SU-DHL-6 (cell line): ENCODE measurements at regions not wholly inside any gene's neighbourhood (a gene's known extent, or its start where the extent isn't known, plus 50 kb on each side); places are given as distances from the start of the nearest gene placed in this dataset.

Source experiments
- H2AFZ ChIP-seq: fragments of 200-600 bp; sonication (generic); 2 replicates; pipeline ENCODE4 v1.6.1; 2014; ENCODE audit warnings: low read depth, mild to moderate bottlenecking, moderate library complexity, mixed read lengths, antibody characterized with exemption, low read length; ENCODE audit not compliant: severe bottlenecking
- H3F3A ChIP-seq: fragments of 200-600 bp; shearing (Covaris generic); 2 replicates; pipeline ENCODE4 v1.6.0; 2016; ENCODE audit warnings: antibody characterized with exemption, mild to moderate bottlenecking; ENCODE audit not compliant: insufficient read depth
- H3K27ac ChIP-seq: fragments of 200-600 bp; sonication (generic); 2 replicates; pipeline ENCODE4 v1.5.1; 2016; ENCODE audit warnings: low read depth, mild to moderate bottlenecking, low read length, moderate library complexity, mixed read lengths
- H3K27me3 ChIP-seq: fragments of 200-600 bp; sonication (generic), shearing (Covaris generic); 2 replicates; pipeline ENCODE4 v1.6.0; 2014; ENCODE audit warnings: mild to moderate bottlenecking, low read length
- H3K36me3 ChIP-seq: fragments of 200-600 bp; sonication (generic); 2 replicates; pipeline ENCODE4 v1.6.1; 2014; ENCODE audit warnings: mild to moderate bottlenecking, low read length, mixed read lengths
- H3K4me2 ChIP-seq: fragments of 300-600, 200-600 bp; shearing (Covaris generic), sonication (generic); 2 replicates; pipeline ENCODE4 v1.6.0; 2014; ENCODE audit warnings: low read length, low read depth, mild to moderate bottlenecking; ENCODE audit not compliant: poor library complexity, severe bottlenecking
- H3K4me3 ChIP-seq: fragments of 200-600 bp; sonication (generic); 2 replicates; pipeline ENCODE4 v1.5.1; 2014; ENCODE audit warnings: antibody characterized with exemption, low read length, mild to moderate bottlenecking, mixed read lengths; ENCODE audit not compliant: insufficient read depth, poor library complexity, severe bottlenecking
- H3K79me2 ChIP-seq: fragments of 200-600 bp; sonication (generic); 2 replicates; pipeline ENCODE4 v1.6.1; 2014; ENCODE audit warnings: mild to moderate bottlenecking, low read length, moderate library complexity; ENCODE audit not compliant: insufficient read depth
- H3K9ac ChIP-seq: fragments of 200-600 bp; sonication (generic); 2 replicates; pipeline ENCODE4 v1.7.0; 2014; ENCODE audit warnings: mild to moderate bottlenecking, low read length
- H3K9me2 ChIP-seq: fragments of 200-600 bp; sonication (generic); replicated peaks from 2 replicates; pipeline ENCODE4 v1.6.1; 2014; ENCODE audit warnings: low read length; ENCODE audit not compliant: insufficient read depth
- H3K9me3 ChIP-seq: fragments of 200-600 bp; sonication (generic); 2 replicates; pipeline ENCODE4 v1.6.1; 2014; ENCODE audit warnings: low read length, mixed read lengths; ENCODE audit not compliant: insufficient read depth
- H4K20me1 ChIP-seq: fragments of 200-600 bp; sonication (generic); 2 replicates; pipeline ENCODE4 v1.6.1; 2014; ENCODE audit warnings: low read depth, mild to moderate bottlenecking, antibody characterized with exemption, low read length, moderate library complexity, mixed read lengths
- EZH2phosphoT487 ChIP-seq: fragments of 200-600 bp; sonication (generic), shearing (Covaris generic); conservative IDR thresholded peaks from 2 replicates; pipeline ENCODE4 v1.6.1; 2018; ENCODE audit warnings: mild to moderate bottlenecking, antibody characterized with exemption, low read length, moderate library complexity, mixed read lengths
- TF ChIP-seq, protein P1 (sequence below): fragments of 200-600 bp; sonication (generic); IDR thresholded peaks from one replicate; pipeline ENCODE4 v1.5.1; 2017; ENCODE audit warnings: antibody characterized with exemption, mild to moderate bottlenecking, low read length, moderate library complexity; ENCODE audit not compliant: insufficient read depth, poor library complexity, severe bottlenecking

DNA sequence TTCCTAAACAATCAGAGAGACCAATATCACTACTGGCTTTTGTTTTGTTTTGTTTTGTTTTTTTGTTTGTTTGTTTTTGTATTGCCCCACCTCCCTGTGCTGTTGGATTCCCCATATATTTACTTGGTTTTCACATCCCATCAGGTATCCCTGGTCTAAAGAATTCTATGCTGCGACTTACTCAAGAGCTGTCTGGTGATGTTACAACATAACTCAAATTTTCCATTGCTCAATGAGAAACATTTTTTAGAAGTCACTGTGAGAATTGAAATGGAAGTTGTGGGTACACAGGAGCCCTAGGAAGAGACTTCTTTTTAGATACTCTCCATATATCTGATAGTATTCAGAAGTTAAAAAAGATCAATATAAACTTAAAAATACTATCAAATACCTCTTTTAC, 181.4 kb downstream of the KLF5 start:
- H3K9ac ChIP-seq: no peak overlapping the region
- H3K79me2 ChIP-seq: no peaks in the 10 kb centered on the region
- H3K27ac ChIP-seq: no peak overlapping the region
- no peaks in the 10 kb centered on the region for H3K9me3 ChIP-seq
- H3K4me2 ChIP-seq: no peak overlapping the region
- no peak for TF ChIP-seq EZH2phosphoT487
- TF ChIP-seq, protein P1, sequence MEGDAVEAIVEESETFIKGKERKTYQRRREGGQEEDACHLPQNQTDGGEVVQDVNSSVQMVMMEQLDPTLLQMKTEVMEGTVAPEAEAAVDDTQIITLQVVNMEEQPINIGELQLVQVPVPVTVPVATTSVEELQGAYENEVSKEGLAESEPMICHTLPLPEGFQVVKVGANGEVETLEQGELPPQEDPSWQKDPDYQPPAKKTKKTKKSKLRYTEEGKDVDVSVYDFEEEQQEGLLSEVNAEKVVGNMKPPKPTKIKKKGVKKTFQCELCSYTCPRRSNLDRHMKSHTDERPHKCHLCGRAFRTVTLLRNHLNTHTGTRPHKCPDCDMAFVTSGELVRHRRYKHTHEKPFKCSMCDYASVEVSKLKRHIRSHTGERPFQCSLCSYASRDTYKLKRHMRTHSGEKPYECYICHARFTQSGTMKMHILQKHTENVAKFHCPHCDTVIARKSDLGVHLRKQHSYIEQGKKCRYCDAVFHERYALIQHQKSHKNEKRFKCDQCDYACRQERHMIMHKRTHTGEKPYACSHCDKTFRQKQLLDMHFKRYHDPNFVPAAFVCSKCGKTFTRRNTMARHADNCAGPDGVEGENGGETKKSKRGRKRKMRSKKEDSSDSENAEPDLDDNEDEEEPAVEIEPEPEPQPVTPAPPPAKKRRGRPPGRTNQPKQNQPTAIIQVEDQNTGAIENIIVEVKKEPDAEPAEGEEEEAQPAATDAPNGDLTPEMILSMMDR: no peak
- no peaks in the 10 kb centered on the region for H4K20me1 ChIP-seq
- no peak overlapping the region for H3K4me3 ChIP-seq
- H3K36me3 ChIP-seq: no peaks in the 10 kb centered on the region
- H3F3A ChIP-seq: no peaks in the 10 kb centered on the region
- H3K27me3 ChIP-seq: no peaks in the 10 kb centered on the region
- no peaks in the 10 kb centered on the region for H3K9me2 ChIP-seq
- H2AFZ ChIP-seq: no peak overlapping the region

DNA sequence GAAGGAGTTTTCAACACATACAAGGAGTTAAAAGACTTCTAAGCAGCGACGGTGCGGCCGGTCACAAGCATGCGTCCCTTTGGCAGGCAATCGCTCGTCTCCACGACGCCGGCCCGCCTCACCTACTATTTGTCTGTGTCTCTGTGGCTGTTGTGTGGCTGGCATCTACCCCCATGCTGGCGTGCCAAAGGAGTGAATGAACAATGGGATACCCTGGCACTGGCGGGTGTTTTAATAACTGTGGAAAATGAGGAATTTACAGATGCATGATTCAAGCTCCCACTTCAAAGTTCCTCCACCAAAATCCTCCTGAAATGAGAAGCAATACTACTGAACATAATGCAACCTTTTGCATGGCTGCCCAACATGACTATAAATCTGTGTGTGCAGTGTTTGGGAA, 176.6 kb downstream of the KLF5 start:
- no peaks in the 10 kb centered on the region for H3F3A ChIP-seq
- no peak overlapping the region for H3K4me2 ChIP-seq
- no peaks in the 10 kb centered on the region for H4K20me1 ChIP-seq
- H3K27ac ChIP-seq: no peak overlapping the region
- H3K9me2 ChIP-seq: no peaks in the 10 kb centered on the region
- H3K9ac ChIP-seq: no peak overlapping the region
- no peaks in the 10 kb centered on the region for H3K36me3 ChIP-seq
- H3K4me3 ChIP-seq: no peak overlapping the region
- no peaks in the 10 kb centered on the region for H3K9me3 ChIP-seq
- H2AFZ ChIP-seq: no peak overlapping the region
- no peaks in the 10 kb centered on the region for H3K79me2 ChIP-seq
- H3K27me3 ChIP-seq: no peaks in the 10 kb centered on the region
- TF ChIP-seq, protein P1: no peak
- TF ChIP-seq EZH2phosphoT487: no peak

DNA sequence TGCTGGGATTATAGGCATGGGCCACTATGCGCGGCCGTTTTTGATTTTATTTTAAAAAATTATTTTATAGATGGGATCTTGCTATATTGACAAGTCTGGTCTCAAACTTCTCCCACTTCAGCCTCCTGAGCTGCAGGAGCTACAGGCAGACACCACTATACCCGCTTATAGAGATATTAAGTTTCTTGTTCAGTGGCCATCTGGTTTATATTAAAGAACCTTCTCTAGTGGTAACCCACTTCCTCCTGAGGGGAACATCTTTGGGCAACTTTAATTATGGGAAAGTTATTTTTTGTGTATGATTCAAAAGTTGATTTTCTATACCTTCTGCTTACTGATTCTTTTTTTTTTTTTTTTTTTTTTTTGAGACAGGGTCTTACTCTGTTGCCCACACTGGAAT, 172.7 kb downstream of the KLF5 start:
- no peak overlapping the region for H2AFZ ChIP-seq
- no peaks in the 10 kb centered on the region for H3F3A ChIP-seq
- H3K79me2 ChIP-seq: no peaks in the 10 kb centered on the region
- H3K9me3 ChIP-seq: no peaks in the 10 kb centered on the region
- TF ChIP-seq, protein P1: no peak
- TF ChIP-seq EZH2phosphoT487: no peak
- H3K4me2 ChIP-seq: no peak overlapping the region
- no peak overlapping the region for H3K9ac ChIP-seq
- H3K27me3 ChIP-seq: no peaks in the 10 kb centered on the region
- H3K4me3 ChIP-seq: no peak overlapping the region
- no peaks in the 10 kb centered on the region for H3K9me2 ChIP-seq
- H3K27ac ChIP-seq: no peak overlapping the region
- H3K36me3 ChIP-seq: no peaks in the 10 kb centered on the region
- H4K20me1 ChIP-seq: no peaks in the 10 kb centered on the region
